ENCODE measurements at regions not wholly inside any gene's neighbourhood (a gene's known extent, or its start where the extent isn't known, plus 50 kb on each side); places are given as distances from the start of the nearest gene placed in this dataset.
"Not testable (repeated sequence)": the region's sequence is repeated elsewhere in the genome, so short reads cannot be mapped to it uniquely, and the experiment has no call there.

DNA sequence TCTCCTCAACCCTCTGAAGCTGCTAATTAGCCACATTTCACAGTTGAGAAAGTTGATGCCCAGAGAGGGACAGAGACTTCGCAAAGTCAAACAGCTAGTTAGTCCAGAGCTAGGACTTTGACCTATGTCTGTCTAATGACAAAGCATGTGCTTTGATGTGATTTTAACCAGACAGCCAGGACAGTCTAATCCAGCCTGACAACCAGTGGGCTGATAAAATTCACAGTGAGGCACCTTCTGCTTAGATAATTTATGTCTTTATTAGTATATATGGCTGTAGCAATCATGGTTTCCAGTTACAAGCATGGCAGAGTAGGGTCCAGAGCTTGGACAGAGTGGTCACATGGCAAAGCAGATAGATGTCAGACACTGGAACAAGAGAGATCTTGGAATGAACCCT lies 133.6 kb upstream of the C1QTNF7 start:
- no peak for DNase-seq

DNA sequence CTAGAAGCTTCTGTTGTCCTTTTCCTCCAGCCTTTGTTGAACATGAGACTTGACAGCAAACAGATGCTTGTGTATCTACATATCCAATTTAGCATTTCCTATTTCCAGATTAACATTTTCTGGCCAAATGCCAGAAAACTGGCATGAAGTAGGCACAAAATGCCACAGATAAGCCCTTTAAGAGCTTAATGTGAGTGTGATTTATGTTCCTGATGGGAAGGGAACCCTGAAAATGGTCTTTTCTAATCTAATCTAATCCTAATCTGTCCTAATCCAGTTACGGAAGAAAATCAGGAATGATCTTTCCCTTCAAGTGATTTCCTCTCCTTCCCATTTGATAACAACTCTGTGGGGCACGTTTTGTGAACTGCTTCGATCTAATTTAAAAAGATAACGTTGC lies 133.0 kb upstream of the C1QTNF7 start:
- no peak for DNase-seq

DNA sequence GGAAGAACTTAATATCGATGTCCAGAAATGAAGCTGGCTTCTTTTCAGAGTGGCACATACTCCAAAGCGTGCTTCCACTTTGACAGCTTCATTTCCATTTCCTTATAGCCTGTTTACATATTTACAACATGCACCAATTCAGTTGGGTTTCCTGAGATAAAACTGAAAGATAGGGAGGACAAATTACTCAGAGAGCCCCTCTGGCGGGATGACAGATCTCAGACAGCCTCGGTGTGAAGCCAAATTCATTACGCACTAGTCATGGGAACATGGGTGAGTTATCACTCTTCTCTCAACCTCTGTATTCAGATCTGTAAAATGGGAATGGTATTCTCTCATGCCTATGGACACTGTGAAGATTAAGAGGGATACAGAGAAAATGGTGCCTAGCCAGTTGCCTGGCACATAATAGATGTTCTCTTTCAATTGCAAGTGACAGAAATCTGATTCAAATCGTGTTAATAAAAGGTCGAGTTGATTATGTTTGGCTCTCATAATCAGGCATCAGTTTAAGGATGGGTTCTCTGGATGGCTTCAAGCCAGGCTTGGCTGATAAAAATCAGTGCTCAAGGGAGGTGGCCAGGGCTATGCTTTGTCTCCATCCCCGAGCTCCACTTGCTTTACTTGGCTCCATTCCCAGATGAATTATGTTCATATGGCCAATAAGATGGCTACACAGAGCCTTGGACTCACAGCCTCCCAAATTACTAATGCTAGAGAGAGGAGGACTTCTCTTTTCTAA lies 132.2 kb upstream of the C1QTNF7 start:
- DNase-seq: no peak

DNA sequence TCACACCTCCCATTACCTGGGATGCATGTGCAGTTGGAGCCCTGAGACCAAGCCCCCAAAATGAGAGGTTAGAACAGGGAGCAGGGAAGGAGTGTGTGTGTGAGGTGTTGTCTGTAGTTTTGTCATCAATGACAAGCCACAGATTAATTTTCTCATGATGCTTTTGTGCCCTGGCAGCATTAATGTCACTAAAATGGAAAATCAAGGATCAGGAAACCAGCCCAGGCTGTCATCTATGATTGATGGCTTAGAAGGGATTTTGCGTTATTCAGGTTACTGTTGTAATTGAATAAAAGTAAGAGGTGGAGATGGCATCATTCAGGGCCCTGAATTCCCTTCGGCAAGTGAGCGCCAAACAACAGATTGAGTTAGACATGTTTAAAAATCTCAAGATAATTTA lies 130.5 kb upstream of the C1QTNF7 start:
- no peak for DNase-seq

DNA sequence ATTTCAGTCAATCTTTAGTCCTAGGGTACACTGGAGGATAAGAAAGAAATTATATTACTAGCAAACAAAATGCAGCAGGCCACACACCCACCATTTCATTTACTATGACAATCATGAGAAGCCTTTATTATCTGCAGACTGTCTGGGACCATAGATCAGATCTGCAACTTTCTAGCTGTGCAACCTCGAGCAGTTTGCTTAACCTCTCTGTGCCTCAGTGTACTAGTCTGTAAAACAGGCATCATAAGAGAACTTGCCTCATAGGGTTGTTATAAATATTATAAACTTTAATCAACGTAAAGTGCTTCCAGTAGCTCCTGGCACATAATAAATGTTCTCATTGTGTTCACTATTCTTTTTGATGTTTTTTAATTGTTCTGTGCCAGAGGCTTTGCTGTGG lies 128.2 kb upstream of the C1QTNF7 start:
- DNase-seq: no peak

DNA sequence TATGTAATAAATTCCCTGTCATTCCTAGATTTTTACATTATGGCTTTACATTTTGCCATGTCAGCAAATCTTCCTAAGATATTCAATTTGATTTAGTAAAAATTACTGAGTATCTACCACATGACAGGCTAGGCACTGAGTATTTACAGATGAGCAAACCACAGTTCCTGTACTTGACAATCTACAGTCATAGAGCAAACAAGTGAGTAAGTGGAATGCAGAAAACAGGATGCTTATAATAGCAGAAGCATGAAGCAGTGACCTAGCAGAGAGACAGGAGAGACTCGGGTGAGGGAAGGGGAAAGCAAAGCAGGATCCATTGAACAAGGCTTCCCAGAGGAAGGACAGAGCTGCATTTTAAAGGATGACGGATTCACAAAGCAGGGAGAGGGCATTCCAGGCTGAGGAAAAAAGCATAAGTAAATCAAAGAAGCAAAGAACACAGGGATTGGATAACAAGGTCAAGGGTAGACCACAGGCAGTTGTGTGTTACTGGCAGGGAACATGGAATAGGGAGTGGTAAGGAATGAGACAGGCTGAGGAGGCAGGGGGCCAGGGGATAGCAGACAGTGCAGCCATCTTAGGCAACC lies 124.7 kb upstream of the C1QTNF7 start:
- no peak for DNase-seq

DNA sequence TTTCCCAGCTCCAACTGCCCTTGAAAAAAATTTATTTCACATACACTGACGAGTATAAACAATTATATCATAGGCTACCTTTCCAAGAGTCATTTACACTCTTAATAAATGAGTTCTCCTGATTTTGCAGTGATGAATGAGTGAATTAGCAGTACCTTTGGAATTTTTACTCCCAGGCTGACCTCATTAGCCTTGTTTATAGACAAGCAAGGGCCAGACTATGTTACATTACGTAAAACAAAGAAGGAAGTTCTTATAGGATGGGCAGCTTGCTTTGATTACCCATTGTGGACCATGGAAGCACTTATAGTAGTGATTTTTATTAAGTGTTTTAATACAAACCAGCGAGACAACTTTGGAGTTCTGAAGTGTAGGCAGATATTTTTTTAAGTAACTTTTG lies 112.9 kb upstream of the C1QTNF7 start:
- DNase-seq: no peak

DNA sequence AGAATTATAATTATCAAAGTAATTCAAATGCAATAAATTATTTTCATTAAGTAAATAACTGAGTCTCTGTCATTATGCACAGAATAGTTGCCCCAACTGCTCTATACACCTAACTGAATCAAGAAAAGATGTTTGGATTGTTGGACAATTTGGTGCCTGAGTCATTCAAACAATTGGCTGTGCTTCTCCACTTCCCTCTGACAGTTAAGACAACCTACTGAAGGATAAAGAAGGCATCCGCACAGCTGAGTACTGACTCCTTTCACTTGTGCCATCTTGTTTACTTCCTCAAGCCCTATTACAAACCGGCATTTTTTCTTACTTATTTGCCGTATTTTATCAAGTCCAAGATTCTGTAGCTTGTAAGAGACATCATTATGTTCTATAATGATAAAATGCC lies 110.6 kb upstream of the C1QTNF7 start:
- no peak for DNase-seq

DNA sequence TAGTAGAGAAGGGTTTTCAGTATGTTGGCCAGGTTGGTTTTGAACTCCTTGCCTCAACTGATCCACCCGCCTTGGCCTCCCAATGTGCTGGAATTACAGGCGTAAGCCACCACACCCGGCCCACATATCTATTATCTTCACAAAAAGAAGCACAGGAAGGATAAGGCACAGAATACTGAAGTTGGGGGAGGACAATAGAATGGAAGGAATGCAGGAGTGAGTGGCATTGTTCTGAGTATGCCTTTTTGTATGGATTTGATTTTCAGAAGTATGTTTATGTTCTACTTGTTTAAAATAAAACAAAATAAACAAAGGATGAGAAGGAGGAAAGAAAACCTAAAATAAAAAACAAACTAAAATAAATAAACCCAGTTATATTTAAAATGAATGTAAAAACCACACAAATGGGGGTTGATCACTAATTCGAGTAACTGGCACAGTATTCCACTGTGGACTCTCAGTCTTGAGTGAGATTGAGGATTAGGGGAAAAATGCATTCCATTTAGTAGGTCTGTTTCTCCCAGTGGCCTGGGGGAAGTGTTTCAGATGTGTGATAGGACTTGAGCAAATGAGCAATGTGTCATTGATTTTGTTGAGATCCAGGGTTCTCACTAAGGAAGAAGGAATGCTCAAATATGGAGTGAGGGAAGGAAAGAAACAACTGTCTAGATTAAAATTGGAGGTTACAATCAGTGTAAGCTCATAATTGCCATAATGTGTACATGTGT lies 109.0 kb upstream of the C1QTNF7 start:
- DNase-seq: no peak

DNA sequence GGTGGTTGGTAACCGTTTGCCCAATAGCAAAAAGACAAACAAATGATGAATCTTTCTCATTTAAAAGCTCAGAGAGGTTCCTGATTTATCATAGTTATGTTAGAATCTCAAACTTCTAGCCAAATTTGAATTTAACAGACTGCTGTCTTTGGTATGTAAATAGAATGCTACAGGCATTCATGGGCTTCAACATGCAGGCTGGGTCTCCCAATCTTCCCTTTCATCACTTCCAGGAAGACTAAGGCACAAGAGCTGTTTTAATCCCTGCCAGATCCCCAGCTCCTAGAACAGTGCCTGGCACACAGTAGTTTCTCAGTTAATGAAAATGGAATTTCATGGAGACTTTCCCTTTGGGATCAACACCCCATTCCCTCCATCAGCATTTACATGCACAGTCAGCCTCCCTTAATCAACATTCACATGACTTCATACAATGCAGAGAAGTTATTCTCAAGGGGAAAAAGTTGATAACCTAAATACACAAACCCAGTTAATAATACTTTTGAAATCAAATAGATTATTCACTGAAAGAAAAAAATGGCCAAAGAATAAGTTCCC lies 107.6 kb upstream of the C1QTNF7 start:
- no peak for DNase-seq

DNA sequence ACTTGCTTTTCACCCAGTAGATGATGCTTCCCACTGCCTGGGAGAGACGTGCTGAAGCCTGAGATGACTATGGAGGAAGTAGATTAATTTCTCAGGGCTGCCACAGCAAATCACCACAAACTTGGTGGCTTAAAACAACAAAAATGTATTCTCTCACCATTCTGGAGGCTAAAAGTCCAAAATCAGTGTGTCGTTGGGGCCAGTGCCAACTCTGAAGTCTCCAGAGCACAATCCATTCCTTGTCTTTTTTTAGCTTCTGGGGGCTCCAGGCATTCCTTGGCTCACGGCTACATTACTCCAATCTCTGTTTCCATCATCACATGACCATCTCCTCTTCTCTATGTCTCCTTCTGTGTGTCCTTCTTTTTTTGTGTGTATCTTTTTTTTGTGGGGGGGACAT lies 105.8 kb upstream of the C1QTNF7 start:
- no peak for DNase-seq

DNA sequence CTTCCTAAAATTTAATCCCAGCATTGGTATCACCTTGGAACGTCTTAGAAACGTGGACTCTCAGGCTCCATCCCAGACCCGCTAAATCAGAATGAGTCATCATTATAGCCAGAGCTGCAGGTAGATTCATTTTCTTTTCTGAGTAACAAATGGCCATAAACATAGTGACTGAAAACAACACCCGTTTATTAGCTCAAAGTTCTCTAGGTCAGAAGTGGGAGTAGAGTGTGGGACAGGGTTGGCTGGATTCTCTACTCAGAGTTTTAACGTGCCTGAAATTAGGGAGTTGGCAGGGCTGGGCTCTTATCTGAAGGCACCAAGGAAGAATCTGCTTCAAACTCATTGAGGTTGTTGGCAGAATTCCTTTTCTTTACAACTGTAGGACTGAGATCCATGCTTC lies 101.8 kb upstream of the C1QTNF7 start:
- no peak for DNase-seq

DNA sequence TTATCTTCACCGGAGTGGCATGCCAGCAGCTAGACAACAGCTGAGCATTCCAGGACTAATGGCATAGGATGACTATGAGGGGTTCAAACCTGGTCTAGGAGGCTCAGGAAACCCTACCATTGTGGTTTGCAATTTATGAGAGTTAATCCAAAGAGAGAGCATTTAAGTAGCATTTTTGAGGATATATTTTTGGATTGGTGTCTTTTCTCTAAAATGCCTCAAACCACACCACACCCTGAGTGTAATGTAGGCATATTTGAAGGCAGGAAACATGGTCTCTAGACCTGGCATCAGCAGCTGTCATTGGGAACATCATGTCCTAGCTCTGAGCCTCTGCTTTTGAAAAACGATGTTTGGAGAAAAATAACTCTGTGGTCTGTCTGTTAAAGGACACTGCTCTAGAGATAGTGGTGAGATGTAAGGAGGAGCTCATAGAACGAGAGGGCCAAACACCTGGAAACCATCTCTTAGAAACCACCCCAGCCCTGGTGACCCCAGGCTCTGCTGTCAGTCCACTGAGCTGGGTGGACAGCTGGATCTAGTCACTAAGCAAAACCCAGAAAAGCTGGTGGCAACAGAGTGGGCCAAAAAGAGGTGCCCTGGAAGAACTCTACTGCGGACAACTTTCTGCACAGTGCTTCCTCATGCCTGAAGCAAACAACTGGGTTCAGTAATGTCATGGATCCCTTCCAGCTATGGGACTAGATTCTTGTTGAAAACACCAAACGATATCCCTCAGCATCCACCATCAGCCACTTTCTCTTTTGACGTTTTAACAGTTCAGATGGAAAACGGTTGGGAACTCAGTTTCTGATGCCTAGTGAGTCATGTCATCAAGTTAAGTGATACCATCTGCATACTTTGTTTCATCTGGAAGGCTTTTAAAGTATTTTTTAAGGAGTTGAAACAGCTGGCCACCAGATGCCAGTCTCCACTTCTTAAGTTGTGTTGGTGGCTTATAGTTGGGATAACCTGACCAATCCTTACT lies 100.2 kb upstream of the C1QTNF7 start:
- DNase-seq: no peak

DNA sequence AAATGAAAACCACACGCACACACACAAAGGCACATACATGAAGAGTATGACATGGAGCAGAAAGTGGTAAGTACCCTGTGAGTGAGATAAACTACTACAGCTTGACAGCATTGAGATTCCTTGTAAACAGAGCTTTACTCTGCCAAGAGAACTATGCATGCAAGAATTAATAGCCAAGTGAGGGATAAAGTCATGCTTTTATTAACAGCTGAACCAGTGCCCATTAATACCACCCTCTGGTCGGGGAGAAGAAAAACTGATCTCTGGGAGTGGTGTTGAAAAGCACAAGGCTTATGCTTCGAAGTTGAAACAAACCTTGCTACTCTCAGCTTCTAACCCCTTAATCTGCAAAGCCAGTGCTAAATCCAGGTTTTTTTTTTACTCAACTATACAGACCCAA lies 95.9 kb upstream of the C1QTNF7 start:
- no peak for DNase-seq

DNA sequence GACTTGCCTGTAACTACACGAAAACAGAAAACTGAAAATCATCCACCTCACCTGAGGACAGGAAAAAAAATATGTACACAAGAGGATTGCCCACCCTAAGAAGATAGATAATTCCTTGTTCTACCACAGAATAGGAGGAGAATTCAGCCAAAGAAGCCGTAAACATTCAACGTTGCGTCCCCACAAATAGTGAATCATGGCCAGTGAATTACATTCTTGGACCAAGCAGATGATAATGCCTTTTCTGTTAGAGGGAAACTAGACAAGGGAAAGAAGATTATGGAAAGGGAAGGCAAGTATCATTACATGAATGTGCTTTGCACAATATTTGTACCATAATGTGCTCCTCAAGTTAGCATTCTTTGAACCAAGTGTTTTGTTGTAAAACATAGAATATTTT lies 95.5 kb upstream of the C1QTNF7 start:
- no peak for DNase-seq

DNA sequence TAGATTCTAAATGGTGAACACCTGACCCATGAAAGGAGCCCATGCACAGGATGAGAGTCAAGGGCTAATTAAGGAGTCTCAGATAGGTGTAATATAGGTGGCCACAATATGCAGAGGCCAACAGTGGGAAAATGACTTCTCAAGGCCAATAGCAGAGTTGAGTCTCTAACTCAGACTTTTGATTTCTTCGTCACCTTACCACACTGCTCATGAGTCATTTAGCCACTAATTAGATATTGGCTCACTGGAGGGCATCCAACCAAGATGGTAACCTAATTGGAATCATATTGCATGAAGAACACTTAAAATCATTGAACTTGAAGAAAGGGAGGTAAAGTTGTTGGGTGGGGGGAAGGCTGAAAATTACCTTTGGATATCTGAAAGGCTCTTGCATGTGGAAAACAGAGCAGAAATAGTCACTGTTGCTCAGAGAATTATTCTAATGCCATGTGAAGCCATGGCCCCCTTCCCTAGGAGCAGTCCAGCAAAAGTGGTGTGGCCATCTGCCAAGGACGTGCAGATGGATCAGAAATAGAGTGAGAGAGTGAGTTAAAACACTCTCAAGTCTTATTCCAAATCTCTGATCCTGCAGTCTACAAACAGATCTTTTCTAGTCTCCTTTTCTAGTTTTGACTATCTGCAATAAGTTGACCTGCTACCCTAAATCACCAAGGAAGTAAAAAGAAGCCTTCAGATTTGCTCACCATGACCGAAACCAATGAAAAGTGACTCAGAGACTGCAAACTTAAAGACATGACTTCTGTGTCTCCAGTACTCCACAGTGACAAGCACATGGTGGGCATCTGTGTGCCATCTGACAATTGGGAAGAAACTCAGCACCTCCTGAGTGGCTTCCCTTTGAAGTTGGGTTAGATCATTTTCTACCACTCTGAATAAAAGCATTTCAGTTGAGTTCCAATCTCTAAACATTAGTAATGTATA lies 93.9 kb upstream of the C1QTNF7 start:
- no peak for DNase-seq

DNA sequence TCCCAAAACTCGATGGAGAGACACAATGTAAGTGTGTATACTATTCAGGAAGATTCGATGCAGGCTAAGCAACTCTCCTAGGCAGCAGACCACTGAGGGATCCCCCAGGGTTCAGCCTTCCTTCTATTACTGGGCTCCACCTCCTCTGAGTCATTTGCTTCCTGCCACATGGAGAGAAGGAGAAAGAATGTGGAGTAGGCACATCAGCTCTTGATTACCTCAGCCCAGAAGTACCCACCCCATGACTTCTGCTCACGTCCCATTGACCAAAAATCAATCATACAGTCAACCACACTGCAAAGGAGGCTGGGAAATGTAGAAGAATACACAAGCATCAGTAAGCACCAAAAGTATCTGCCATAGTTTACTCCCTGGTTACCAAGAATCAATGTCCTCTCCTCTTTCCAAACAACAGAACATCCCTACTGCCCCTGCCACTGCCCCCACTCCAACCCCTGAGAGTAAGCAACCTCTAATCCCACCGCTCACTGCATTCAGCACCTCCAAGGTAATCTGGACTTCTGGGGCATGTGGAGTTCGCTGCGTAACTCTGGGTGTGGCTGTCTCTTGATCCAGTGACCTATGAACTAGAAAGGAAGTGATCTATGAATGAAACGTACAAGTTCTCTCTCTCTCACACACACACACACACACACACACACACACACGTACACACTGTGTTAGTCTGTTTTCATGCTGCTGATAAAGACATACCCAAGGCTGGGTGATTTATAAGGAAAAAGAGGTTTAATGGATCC lies 91.2 kb upstream of the C1QTNF7 start:
- DNase-seq: no peak

DNA sequence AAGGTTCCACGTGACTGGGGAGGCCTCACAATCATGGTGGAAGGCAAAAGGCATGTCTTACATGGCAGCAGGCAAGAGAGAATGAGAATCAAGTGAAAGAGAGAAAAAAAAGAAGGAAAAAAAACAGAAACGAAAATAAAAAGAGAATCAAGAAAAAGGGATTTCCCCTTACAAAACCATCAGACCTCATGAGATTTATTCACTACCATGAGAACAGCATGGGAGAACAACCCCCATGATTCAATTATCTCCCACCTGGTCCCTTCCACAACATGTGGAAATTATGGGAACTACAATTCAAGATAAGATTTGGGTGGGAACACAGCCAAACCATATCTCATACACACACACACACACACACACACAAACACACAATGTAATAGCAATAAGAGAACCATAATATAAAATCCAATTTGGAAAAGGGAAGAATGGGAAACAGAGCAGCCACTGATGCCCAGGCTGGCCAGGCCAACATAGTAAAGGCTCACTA lies 90.6 kb upstream of the C1QTNF7 start:
- not testable (repeated sequence) for DNase-seq

DNA sequence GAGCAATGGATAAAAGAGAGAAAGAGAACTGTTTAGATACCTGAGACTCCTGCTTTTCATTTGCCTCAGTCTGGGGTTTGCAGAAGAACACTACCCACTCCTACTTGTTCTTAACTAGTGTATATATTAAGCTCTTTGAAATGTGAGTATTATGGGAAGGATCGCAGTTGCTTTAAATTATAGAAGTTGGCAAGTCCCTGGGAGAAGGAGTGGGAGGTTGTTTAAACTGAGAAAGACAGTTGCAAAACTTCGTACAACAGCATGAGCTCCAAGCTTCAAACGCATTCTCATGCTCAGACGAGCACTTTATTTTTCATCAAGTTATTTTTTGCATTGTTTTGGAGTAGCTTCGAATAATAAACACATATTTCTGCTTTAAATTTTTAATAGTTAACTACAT lies 88.1 kb upstream of the C1QTNF7 start:
- no peak for DNase-seq

DNA sequence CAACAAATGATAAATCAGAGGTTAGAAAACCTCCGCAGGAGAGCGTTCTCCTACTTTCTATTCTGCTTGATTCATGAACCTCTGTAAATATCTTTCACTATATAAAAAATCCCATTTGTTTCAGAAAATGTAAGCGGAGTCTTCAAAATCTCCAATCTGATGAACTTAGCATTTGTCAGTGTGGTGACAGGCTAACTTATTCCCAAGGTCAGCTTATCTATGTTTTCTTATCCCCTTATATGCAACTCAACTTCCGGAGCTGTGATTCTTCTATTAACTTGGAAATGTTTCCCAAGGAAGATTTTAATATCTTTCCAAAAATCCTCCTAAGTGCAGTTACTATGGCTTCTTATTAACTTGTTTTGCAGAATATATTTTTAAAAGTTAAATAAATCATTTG lies 87.5 kb upstream of the C1QTNF7 start:
- DNase-seq: no peak

All from NCI-H2171 treated with DMSO at 0.1 percent for 48 hours (cell line).